CD4-positive, alpha-beta T cell (primary cell): ENCODE measurements at regions not wholly inside any gene's neighbourhood (a gene's known extent, or its start where the extent isn't known, plus 50 kb on each side); places are given as distances from the start of the nearest gene placed in this dataset.

Experiments used
- ATAC-seq: fragments of 200-7000 bp; cut with Tn5 transposase; one replicate; pipeline ENCODE4 v1.10.0; 2022; ENCODE audit warnings: mild to moderate bottlenecking; ENCODE audit not compliant: poor library complexity
- CTCF ChIA-PET: fragments of 350-600 bp; sonication (Branson Sonifier 250); formaldehyde crosslinking; loops from one replicate; lab custom pipeline; 2021; ENCODE audit warnings: antibody characterized with exemption, inconsistent platforms; lab: Charles Lee
- POLR2A ChIA-PET: fragments of 350-600 bp; sonication (Branson Sonifier 250); formaldehyde crosslinking; loops from one replicate; lab custom pipeline; 2021; ENCODE audit warnings: antibody characterized with exemption, inconsistent platforms; lab: Charles Lee
- DNase-seq, 14 experiments: peaks; one replicate each; pipeline ENCODE4 v3.0.0-alpha.2; 2013 to 2020; ENCODE audit warnings: mixed read lengths in 2 of 14
- H3K27ac ChIP-seq, 2 donors: one replicate each; pipeline versions ENCODE4 v1.5.1 to v1.7.0; 2013; ENCODE audit warnings: low read length in 2 of 2, low read depth in 1 of 2, mild to moderate bottlenecking in 1 of 2
- H3K27me3 ChIP-seq, 2 experiments: 1 replicate in 1 of 2; 2 replicates in 1 of 2; pipeline versions ENCODE4 v1.6.1 to v1.7.0; 2013; ENCODE audit warnings: low read length in 2 of 2, control low read depth in 1 of 2, mild to moderate bottlenecking in 1 of 2, moderate library complexity in 1 of 2; ENCODE audit not compliant: insufficient read depth in 2 of 2, control insufficient read depth in 1 of 2
- H3K36me3 ChIP-seq: one replicate; pipeline ENCODE4 v1.6.1; 2013; ENCODE audit warnings: low read length, control low read depth; ENCODE audit not compliant: insufficient read depth
- H3K4me1 ChIP-seq: one replicate; pipeline ENCODE4 v1.6.1; 2013; ENCODE audit warnings: low read length, control low read depth; ENCODE audit not compliant: insufficient read depth
- H3K4me3 ChIP-seq: one replicate; pipeline ENCODE4 v1.5.1; 2013; ENCODE audit warnings: mild to moderate bottlenecking, low read length, moderate library complexity
- H3K9me3 ChIP-seq, 2 experiments: 1 replicate in 1 of 2; 2 replicates in 1 of 2; pipeline versions ENCODE4 v1.6.1 to v1.7.0; 2013; ENCODE audit warnings: low read length in 2 of 2, mild to moderate bottlenecking in 2 of 2, control low read depth in 1 of 2, moderate library complexity in 1 of 2; ENCODE audit not compliant: control insufficient read depth in 1 of 2, insufficient read depth in 1 of 2
- H3K27ac Mint-ChIP-seq: one replicate; pipeline ENCODE4 v1.8.0; 2020; ENCODE audit warnings: mixed read lengths
- H3K27me3 Mint-ChIP-seq: one replicate; pipeline ENCODE4 v1.8.0; 2021; ENCODE audit warnings: mixed read lengths
- H3K36me3 Mint-ChIP-seq: one replicate; pipeline ENCODE4 v1.8.0; 2021; ENCODE audit warnings: low read depth, mixed read lengths
- H3K4me1 Mint-ChIP-seq: one replicate; pipeline ENCODE4 v1.8.0; 2021; ENCODE audit warnings: low read depth, mixed read lengths
- H3K4me3 Mint-ChIP-seq: one replicate; pipeline ENCODE4 v1.8.0; 2020; ENCODE audit warnings: mild to moderate bottlenecking, mixed read lengths
- H3K9me3 Mint-ChIP-seq: one replicate; pipeline ENCODE4 v1.8.0; 2020; ENCODE audit warnings: mixed read lengths
- intact Hi-C, 2 experiments: fragments of 100-400 bp; cut with DNase I in 1 of 2; cut with micrococcal nuclease in 1 of 2; formaldehyde crosslinking; loops; one replicate each; pipeline versions ENCODE4 v1.15.1 to v1.9.0; 2023 to 2025; cut with DNase I, micrococcal nuclease
- TF ChIP-seq, protein P1 (sequence below): fragments of 200-600 bp; IDR thresholded peaks from one replicate; pipeline ENCODE4 v1.8.0; 2022; ENCODE audit warnings: antibody characterized with exemption, mild to moderate bottlenecking

DNA sequence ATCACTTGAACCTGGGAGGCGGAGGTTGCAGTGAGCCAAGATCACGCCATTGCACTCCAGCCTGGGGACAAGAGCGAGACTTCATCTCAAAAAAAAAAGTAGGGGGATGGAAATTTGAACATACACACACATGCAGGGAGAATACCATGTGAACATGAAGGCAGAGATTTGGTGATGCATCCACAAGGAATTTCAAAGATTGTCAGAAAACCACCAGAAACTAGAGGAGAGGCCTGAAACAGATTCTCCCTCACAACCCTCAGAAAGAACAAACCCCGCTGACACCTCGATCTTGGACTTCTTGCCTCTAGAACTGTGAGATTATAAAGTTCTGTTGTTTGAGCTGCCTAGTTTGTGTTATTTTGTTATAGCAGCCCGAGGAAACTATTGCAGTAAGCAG lies 125.5 kb downstream of the GPX5 start:
- Mint-ChIP-seq H3K36me3 (no peaks in the 10 kb centered on the region), H3K9me3 (no peaks in the 10 kb centered on the region), H3K27me3 (peaks cover 72% of the 10 kb centered on the region), H3K27ac (no peak overlapping the region), H3K4me3 (no peak overlapping the region), H3K4me1 (peaks cover 14% of the 10 kb centered on the region)
- CTCF ChIA-PET = no interaction called here
- TF ChIP-seq, protein P1, sequence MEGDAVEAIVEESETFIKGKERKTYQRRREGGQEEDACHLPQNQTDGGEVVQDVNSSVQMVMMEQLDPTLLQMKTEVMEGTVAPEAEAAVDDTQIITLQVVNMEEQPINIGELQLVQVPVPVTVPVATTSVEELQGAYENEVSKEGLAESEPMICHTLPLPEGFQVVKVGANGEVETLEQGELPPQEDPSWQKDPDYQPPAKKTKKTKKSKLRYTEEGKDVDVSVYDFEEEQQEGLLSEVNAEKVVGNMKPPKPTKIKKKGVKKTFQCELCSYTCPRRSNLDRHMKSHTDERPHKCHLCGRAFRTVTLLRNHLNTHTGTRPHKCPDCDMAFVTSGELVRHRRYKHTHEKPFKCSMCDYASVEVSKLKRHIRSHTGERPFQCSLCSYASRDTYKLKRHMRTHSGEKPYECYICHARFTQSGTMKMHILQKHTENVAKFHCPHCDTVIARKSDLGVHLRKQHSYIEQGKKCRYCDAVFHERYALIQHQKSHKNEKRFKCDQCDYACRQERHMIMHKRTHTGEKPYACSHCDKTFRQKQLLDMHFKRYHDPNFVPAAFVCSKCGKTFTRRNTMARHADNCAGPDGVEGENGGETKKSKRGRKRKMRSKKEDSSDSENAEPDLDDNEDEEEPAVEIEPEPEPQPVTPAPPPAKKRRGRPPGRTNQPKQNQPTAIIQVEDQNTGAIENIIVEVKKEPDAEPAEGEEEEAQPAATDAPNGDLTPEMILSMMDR = no peak
- peaks cover 44 to 73% of the 10 kb centered on the region in 2 experiments for H3K27me3 ChIP-seq
- no peaks in the 10 kb centered on the region for H3K36me3 ChIP-seq
- POLR2A ChIA-PET = no interaction called here
- H3K27ac ChIP-seq = no peak overlapping the region
- H3K4me3 ChIP-seq = no peak overlapping the region
- H3K4me1 ChIP-seq = peaks cover 12% of the 10 kb centered on the region
- H3K9me3 ChIP-seq = peaks cover 0 to 3% of the 10 kb centered on the region in 2 experiments
- ATAC-seq = no peak
- intact Hi-C loops = no loop called here
- DNase-seq = no peak

DNA sequence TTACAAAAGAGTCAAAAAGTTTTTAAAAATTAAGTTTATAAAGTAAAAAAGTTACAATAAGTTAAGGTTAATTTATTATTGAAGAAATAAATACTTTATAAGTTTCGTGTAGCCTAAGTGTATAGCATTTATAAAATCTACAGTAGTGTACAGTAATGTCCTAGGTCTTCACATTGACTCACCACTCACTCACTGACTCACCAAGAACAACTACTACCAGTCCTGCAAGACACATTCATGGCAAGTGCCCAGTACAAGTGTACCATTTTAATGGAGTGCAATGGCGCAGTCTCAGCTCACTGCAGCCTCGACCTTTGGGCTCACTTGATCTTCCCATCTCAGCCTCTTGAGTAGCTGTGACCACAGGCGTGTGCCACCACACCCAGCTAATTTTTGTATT lies 128.2 kb downstream of the GPX5 start:
- Mint-ChIP-seq H3K4me3 (no peak overlapping the region), H3K27me3 (peaks cover 77% of the 10 kb centered on the region), H3K9me3 (peaks cover 2% of the 10 kb centered on the region), H3K4me1 (peaks cover 29% of the 10 kb centered on the region), H3K27ac (no peak overlapping the region), H3K36me3 (peaks cover 15% of the 10 kb centered on the region)
- intact Hi-C loops = no loop called here
- H3K4me1 ChIP-seq = peaks cover 12% of the 10 kb centered on the region
- ChIA-PET POLR2A (no interaction called here), CTCF (no interaction called here)
- no peak for ATAC-seq
- H3K36me3 ChIP-seq = no peaks in the 10 kb centered on the region
- peaks cover 45 to 76% of the 10 kb centered on the region in 2 experiments for H3K27me3 ChIP-seq
- TF ChIP-seq, protein P1 = no peak
- H3K27ac ChIP-seq = no peak overlapping the region
- peaks cover 0 to 3% of the 10 kb centered on the region in 2 experiments for H3K9me3 ChIP-seq
- no peak overlapping the region for H3K4me3 ChIP-seq
- DNase-seq = no peak

DNA sequence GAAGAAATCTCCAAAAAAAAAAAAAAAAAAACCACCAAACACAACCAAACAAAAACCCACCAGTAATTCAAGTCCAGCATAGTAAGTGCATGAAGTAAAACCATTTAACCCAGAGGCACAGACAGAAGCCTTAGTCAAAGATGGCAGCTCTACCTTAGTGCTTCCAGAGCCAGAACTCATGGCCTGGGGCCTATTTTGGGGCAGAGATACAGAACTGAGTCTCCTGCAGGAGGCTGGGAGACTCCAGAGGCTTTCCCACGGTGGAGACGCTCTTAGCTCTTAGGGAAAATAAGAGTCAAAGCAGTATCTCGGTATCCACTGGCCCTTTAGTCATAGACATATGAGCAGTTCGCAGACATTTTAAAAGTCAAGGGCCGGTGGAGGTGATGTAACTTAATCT lies 129.5 kb downstream of the GPX5 start:
- Histone ChIP-seq H3K4me3 (no peak overlapping the region), H3K9me3 (peaks cover 0 to 3% of the 10 kb centered on the region in 2 experiments), H3K36me3 (no peaks in the 10 kb centered on the region), H3K4me1 (peaks cover 11% of the 10 kb centered on the region), H3K27me3 (peaks cover 47 to 78% of the 10 kb centered on the region in 2 experiments), H3K27ac (no peak overlapping the region)
- no peak for ATAC-seq
- Mint-ChIP-seq H3K4me3 (no peak overlapping the region), H3K27me3 (peaks cover 80% of the 10 kb centered on the region), H3K27ac (no peak overlapping the region), H3K4me1 (peaks cover 28% of the 10 kb centered on the region), H3K9me3 (peaks cover 3% of the 10 kb centered on the region), H3K36me3 (peaks cover 15% of the 10 kb centered on the region)
- TF ChIP-seq, protein P1 = no peak
- intact Hi-C loops = loop anchor here in 1 of 2 experiments (5.0 kb wide), 1 partner anchor 113 kb away; no protein-coding TSS in a partner anchor
- POLR2A ChIA-PET = interaction anchor here (0.6 kb wide), 1 partner anchor 1435 kb away, joined by 3 read pairs; no protein-coding TSS in a partner anchor
- DNase-seq = no peak
- CTCF ChIA-PET = no interaction called here
